GDM1 (cell line): ENCODE measurements at regions not wholly inside any gene's neighbourhood (a gene's known extent, or its start where the extent isn't known, plus 50 kb on each side); places are given as distances from the start of the nearest gene placed in this dataset.
"Not testable (repeated sequence)": the region's sequence is repeated elsewhere in the genome, so short reads cannot be mapped to it uniquely, and the experiment has no call there.

Experiments used
- DNase-seq: peaks from one replicate; lab custom pipeline; 2025; lab: John Stamatoyannopoulos, UW

DNA sequence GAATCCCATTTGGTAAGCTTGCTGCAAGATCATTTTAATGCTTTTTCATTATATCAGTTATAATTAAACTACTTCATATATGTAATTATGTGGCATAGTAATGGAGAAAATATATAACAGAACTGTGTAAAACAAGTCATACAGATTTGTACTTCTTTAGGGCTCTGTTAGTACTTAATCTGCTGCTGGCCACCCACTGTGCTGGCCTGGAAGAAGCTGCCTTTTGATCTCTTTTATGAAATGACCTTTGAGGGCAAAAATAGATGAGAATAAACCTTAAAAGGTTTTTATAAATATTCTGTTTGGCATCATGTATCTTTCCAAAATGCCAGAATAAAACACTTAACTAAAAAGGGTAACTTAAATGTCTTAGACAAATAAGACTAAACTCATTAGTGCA is 262.9 kb downstream of the ZIC1 start:
- no peak for DNase-seq

DNA sequence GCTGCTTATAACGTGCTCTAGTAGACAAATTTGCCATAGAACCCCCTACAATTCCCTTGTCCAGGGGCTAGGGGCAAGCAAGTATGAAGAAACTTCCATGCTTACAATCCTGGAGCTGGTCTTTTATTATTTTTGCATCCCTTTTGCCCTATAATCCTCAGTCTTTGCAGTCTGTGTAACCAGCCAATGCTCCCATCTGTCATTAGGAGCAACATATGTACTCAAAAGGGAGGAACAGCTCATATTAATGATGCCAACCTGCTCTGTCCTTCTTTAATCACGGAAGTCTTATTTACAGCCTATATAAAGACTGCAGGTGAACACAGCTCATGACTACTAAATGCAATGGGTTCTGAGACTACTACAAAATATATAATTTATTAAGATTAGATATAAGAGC is 263.3 kb downstream of the ZIC1 start:
- DNase-seq, result no peak

DNA sequence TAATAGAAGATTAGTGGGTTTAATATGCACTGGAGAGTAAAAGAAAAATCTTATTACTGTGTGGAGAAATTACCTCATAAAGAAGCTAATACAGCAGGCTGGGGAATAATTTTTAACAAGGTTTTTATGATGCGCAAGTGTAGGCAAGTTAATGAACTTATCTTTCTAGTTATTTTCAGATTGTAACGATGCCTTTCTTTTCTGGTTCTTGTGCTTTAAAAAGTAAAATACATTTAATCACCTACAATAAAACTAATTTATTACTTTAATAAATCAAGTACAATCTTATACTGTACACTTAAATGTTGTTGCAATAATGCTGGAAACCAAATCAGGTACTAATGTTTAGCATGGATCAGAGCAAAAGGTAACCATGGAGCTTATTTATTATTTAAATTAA is 266.6 kb downstream of the ZIC1 start:
- DNase-seq, result no peak

DNA sequence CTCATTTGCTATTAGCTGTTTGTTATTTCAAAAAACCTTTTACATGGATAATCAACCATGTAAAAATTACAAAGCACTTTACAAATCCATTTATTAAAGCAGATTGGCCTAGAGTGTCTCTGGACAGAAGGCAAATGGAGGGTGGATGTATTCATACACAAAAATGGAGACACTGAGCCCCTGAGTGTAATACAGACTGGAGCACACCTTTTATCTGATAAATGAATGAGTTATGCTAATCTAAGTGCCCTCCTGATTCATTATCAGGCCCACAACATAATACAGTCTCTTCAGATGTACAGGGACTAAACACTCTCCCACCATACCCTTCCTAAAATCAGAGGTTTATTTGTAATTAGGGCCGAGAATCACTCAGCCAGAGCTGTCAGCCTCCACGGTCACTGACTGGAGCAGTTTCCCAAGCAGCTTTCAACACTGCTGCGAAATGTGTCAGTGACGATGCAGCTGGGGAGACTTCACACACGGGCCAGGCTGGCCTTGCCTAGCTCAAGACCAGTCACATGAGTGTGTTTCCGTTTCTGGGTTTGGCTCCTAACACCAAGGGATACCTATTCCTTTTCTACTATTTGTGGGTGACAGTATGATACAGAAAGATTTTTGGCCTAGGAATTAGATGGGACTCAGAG is 271.8 kb downstream of the ZIC1 start:
- no peak for DNase-seq

DNA sequence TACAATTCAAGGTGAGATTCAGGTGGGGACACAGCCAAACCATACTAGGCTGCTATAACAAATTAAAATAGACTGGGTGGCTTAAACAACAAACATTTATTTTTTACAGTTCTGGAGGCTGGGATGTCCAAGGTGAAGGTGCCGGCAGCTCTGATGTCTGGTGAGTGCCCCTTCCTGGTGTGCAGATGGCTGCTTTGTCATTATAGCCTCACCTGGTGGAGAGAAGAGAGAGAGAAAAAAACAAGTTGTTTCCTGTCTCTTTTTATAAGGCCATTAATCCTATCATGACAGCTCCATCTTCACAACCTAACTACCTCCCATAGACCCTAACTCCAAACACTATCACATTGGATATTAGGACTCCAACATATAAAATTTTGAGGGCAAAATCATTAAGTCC is 279.7 kb downstream of the ZIC1 start:
- DNase-seq, result no peak

DNA sequence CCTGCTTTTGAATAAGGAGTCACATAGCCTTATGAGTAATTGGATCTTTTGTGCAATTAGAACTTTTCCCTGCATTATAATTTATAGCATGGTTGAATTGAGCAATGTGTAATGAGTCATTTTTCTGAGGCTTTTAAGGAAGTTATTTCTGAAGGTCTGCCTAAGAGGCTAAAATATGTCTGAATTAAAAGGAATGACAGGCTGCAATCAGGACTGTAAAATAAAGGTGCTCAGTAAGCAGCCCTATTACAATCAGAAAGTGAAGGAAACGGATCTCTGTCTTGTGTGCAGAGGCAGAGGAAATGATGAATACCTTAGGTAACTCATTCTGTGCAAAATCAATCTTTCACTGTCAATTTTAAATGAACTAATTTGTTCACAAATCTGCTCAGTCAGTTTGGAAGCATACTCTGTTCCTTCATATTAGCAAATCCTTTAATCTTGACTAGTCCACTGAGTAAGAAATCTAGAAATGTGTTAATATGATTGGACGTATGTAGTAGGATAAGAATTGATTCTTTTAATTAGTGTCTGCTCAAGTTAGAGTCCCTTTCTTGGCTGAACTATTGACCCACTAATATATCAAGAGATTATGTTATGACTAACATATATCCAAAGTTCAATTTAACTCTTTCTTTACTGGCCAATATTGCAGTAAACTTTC is 290.1 kb downstream of the ZIC1 start:
- no peak for DNase-seq

DNA sequence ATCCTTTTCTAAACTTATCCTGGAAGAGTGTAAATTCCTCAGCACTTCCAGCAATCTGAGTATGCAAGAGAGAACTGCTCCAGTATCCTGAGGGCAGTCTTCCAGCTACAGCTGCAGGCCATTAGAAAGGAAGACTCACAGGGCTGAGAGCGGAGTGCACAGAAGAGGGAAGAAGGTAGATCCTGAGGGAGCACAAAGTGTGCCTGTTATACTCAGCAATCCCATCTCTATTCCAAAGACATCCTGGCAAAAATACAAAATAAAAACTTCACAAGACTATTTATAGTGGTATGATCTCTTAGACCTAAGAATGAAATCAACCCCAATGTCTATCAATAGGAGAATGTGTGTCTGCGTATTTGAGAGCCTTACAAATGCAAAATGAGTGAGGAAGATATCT is 292.0 kb downstream of the ZIC1 start:
- no peak for DNase-seq

DNA sequence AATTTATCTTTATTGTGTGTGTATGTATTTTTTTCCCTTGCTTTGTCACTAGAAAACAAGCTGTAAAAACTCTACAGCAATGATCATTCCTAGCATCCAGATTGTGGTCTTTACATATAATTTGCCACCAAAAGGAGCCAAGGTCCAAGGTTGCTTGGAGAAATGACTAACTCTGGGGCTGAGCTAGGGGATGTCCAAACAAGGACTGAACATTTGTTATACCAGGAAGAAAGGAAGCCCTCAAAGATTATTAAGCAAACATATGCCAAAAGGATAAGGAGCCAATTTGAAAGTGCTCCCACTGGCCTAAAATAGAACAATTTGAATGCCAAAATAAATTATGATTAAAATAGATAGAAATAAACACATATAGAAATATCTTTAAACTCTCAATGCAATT is 293.3 kb downstream of the ZIC1 start:
- DNase-seq, result no peak

DNA sequence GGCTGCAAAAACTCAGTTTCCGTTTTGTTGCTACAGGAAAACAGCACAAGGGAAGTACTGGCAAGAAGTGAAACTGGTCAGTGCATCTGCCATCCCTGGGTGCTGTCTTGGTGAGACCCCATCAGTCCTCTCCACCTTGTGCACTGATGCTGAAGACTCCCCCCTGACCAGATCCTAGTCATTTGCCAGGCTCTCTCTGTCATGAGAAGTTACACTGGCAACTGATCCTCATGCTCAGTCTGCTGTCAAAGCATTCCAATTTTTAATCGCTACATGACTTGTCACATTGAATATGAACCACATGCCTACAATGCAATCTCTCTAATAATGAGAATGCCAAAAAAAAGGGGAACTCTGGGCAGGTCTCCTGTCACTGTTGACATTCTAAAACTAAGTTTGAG is 296.5 kb downstream of the ZIC1 start:
- DNase-seq, result no peak

DNA sequence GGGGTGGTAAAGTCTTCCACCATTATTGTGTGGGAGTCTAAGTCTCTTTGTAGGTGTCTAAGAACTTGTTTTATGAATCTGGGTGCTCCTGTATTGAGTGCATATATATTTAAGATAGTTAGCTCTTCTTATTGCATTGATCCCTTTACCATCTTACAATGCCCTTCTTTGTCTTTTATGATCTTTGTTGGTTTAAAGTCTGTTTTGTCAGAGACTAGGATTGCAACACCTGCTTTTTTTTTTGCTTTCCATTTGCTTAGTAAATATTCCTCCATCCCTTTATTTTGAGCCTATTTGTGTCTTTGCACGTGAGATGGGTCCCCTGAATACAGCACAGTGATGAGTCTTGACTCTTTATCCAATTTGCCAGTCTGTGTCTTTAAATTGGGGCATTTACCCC is 301.6 kb downstream of the ZIC1 start:
- not testable (repeated sequence) for DNase-seq

DNA sequence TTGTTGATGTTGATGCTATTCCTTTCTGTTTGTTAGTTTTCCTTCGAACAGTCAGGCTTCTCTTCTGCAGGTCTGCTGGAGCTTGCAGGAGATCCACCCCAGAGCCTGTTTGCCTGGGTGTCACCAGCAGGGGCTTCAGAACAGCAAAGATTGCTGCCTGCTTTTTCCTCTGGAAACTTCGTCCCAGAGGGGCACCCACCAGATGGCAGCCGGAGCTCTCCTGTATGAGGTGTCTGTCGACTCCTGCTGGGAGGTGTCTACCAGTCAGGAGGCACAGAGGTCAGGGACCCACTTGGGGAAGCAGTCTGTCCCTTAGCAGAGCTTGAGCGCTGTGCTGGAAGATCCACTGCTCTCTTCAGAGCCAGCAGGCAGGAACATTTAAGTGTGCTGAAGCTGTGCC is 303.2 kb downstream of the ZIC1 start:
- DNase-seq, result no peak

DNA sequence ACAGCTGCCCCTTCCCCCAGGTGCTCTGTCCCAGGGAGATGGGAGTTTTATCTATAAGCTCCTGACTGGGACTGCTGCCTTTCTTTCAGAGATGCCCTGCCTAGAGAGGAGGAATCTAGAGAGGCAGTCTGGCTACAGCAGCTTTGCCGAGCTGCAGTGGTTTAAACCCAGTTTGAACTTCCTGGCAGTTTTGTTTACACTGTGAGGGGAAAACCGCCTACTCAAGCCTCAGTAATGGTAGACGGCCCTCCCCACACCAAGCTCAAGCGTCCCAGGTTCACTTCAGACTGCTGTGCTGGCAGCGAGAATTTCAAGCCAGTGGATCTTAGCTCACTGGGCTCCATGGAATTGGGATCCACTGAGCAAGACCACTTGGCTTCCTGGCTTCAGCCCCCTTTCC is 303.6 kb downstream of the ZIC1 start:
- not testable (repeated sequence) for DNase-seq

DNA sequence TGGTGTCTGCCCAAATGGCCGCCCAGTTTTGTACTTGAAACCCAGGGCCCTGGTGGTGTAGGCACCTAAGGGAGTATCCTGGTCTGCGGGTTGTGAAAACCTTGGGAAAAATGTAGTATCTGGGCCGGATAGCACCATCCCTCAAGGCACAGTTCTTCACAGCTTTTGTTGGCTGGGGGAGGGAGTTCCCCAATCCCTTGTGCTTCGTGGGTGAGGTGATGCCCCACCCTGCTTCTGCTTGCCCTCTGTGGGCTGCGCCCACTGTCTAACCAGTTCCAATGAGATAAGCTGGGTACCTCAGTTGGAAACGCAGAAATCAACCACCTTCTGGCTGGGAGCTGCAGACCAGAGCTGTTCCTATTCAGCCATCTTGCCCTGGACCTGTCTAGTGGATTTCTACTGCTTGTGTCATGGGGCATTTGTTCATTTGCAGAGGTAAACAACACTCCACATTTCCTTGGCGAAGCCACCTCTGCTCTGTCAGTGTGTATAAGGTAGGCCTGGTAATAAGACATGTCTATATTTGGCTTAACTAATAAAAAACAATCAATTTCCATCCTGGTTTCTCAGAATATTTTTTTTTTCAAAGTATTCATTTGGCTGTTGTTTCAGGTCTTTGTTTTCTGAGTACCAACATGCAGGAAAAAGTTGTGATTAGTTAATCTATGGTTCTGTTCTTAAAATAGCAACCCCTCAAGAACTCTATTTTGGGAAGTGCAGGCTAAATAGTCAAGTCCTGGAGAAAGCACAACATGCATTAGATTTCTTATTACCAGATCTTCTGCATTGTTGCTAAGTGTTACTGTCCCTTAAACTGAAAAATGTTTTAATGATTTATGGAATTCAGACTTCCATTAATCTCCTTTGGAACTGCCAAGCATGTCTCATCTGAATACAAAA is 304.3 kb downstream of the ZIC1 start:
- no peak for DNase-seq

DNA sequence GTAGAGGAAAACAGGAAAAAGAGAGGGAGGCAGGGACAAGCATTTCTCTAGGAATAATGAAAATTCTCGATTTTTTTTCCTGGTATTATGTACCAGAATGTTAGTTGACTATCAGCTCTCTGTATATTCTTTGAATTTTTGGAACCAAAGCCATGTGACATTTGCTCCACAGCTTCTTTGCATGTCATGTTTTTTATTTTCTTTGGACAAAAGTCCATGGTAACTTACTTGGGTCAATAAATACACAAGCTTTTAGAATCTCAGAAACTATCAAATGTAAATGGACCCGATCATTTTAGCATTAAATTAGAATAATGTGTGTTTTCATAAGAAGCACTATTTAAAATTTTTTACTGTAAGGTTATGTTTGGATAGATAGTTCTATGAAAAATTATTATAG is 320.5 kb downstream of the ZIC1 start:
- no peak for DNase-seq

DNA sequence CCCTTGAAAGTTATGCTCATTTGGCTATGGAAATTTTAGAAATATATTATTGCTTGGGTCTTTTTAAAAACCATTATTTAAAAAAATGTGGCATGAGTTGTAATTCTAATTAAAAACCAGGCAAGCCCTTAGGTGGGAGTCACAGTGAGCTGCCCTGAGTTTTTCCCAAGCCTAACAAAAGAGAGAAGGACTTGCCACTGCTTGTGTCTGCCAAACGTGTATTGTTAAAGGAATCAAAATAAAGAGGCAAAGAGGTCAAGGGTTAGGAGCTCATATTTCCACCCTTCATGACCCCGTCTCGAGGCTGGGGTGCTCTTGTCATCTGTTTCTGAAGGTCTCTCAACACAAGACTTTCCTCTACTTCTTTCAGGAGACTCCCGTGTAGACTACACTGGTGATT is 321.1 kb downstream of the ZIC1 start:
- DNase-seq, result no peak

DNA sequence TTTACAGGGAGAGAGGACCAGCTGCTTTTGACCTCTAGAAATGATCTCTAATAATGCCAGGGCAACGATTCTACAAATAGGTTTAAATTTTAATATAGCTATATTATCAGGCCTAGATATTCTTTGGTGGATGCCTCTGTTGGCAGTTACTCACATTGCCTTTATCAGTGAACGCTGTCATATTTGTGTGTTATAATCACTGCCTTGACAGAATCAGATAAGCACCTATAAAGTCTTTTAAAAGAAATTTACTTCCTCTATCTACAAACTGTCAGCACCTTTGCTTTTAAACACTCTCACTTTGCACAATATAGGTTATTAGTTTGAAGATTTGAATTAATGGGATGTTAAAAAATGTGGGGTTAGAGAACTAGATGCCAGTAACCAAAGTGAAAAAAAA is 324.1 kb downstream of the ZIC1 start:
- no peak for DNase-seq

DNA sequence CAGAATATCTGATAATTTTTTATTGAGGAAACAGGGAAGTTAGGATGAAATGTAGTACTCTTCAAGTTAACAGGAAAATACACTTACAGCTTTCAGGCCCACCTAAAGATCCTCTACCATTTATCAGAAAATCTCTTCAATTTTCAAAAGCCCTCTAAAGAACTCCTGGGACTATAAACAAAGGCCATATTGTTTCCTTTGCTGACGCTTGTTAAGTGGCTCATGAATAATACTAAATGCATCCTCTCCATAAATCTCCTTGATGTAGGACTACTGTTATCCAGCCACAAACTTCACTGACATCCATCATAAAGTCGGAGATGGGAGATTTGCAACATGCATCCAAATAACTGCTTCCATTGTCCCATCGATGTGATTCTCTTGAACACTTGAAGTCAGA is 326.5 kb downstream of the ZIC1 start:
- DNase-seq, result no peak

DNA sequence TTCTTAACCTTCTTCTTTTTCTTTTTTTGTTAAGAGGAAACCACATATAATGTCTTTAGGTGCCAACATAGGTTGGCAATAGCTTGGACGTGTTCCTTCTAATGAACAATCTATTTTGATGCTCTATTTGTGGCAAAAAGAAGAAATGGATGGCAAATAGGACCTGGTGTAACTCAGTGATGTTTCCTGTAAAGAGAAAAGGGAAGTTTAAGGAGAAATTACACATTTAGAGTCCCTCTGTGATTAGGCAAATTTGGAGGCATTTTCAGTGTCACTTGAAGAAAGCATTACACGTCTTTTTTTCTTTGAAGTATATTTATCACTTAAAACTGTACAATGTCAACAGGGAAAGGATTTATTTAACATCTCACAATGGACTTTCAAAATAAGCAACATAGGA is 327.1 kb downstream of the ZIC1 start:
- DNase-seq, result no peak

DNA sequence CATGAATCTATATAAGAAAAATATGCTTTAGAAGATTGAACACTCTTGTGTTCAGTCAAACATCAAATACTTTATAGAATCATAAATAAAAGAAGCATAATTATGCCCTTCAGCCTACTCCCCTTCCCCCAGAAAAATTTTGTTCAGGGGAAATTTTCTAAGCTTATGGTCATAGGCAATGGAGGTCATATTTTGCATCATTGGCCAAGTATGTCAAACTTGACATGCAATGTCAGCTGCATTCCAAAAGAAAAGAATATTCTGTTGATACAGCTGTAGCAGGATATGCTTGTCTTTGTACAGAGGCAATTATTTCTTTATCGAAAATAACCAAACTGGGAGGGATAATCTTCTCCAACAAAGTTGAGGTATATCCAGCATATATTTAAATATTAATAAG is 328.2 kb downstream of the ZIC1 start:
- no peak for DNase-seq

DNA sequence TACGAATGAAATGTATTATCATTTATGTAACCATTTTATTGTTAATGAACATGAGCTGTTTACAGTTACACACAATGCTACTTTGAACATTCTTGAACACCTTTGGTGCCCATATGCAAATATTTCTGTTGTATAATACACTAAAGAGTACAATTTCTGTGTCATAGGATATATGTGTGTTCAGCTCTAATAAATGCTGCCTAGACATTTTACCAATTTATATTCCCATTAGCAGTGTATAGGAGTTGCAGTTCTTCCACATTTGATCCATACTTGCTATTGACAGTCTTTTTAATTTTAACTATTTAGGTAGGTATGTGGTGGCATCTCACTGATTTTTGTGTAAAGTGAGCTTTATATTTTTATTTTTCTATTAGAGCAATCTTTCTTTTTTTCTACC is 331.8 kb downstream of the ZIC1 start:
- no peak for DNase-seq

DNA sequence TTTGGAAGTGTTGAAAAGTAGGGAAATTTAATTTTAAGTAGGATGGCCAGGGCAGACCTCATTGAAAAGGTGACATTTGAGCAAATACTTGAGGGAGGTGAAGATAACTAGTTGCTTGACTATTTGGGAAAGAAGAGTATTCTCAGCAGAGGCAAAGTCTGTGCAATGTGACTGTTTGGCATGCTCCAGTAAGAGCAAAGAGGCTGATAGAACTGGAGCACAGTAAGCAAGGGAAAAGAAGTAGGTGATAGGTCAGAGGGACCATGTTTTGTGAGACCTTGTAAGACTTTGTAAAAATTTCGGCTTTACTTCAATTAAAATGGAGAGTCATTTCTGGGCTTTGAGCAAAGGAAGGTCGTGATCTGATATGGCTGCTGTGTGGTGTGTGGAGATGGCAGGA is 335.8 kb downstream of the ZIC1 start:
- DNase-seq, result no peak

DNA sequence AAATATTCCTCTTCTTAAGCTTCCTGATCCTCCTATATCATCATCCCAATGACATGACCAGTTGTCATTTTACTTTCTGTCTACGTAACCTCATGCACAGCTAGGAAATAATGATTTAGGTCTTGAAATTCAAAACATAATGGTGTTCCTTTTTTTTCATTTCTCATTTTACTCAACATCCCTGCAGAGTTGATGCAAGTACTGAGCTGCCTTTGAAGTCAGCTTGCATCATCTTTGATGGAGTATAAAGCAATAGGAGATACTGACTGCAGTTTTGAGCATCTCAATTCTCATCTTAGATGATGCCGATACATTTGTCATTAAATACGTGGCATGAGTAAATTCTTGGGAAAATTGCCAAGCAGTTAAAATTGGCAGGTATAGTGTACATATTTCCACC is 346.1 kb downstream of the ZIC1 start:
- no peak for DNase-seq

DNA sequence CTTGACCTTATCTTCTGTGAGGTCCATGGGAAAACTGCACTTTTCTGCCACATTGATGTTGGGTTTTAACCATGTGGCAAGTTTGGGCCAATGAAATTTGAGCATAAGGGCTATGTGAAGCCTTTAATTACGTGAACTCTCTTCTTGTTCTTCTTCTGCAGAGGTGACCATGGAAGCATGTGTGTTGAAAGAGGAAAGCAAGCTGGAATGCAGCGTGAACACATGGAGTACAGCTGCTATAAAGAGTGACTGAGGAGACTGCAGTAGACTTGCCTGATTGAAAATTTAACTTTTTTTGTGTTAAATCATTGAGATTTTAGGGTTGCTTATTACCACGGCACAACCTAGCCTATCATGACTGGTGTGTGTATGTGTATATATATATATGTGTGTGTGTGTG is 347.3 kb downstream of the ZIC1 start:
- no peak for DNase-seq
